ENCODE measurements at regions not wholly inside any gene's neighbourhood (a gene's known extent, or its start where the extent isn't known, plus 50 kb on each side); places are given as distances from the start of the nearest gene placed in this dataset.

GRCh38 chr9:108727580-108728111 is 128.1 kb downstream of the ACTL7B start:
- Histone ChIP-seq H3K4me1 (no peaks in the 10 kb centered on the region), H3K27ac (no peak overlapping the region), H3K36me3 (no peaks in the 10 kb centered on the region), H3K9me3 (no peaks in the 10 kb centered on the region), H3K27me3 (no peaks in the 10 kb centered on the region), H3K4me3 (no peak overlapping the region)
- intact Hi-C loops (cut with DNase I): no loop called here
- TF ChIP-seq POLR2AphosphoS5 (IDR thresholded peaks at IDR 0.05; ENCODE audit: insufficient read depth in 1 of 2, low read depth in 1 of 2): no peak
- TF ChIP-seq POLR2A (IDR thresholded peaks at IDR 0.05): no peak
- TF ChIP-seq, protein P1, sequence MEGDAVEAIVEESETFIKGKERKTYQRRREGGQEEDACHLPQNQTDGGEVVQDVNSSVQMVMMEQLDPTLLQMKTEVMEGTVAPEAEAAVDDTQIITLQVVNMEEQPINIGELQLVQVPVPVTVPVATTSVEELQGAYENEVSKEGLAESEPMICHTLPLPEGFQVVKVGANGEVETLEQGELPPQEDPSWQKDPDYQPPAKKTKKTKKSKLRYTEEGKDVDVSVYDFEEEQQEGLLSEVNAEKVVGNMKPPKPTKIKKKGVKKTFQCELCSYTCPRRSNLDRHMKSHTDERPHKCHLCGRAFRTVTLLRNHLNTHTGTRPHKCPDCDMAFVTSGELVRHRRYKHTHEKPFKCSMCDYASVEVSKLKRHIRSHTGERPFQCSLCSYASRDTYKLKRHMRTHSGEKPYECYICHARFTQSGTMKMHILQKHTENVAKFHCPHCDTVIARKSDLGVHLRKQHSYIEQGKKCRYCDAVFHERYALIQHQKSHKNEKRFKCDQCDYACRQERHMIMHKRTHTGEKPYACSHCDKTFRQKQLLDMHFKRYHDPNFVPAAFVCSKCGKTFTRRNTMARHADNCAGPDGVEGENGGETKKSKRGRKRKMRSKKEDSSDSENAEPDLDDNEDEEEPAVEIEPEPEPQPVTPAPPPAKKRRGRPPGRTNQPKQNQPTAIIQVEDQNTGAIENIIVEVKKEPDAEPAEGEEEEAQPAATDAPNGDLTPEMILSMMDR (IDR thresholded peaks at IDR 0.05): no peak
- DNase-seq (ENCODE audit: extremely low spot score in 2 of 2): no peak

DNA sequence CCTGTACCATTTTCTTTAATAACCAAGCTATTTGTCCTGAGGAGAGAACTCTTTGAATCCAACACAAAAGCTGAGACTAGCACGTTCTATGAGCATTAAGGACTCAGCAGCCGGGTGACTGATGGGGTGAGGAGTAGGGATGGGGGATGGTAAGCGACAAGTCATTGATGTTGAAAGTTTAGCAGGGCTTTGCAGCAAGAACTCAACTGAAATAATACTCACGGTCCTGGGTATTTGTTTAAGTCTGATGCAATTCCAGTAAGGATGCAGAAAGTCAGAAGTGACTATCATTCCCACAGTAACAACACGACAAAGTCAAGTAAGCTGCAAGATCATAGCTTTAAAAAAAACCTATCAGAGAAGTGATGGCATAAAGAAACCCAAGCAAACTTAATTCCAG is 131.1 kb downstream of the ACTL7B start:
- no peak overlapping the region for H3K4me3 ChIP-seq
- H3K27me3 ChIP-seq: no peaks in the 10 kb centered on the region
- no peak overlapping the region for H3K27ac ChIP-seq
- H3K4me1 ChIP-seq: no peaks in the 10 kb centered on the region
- TF ChIP-seq, protein P1 (IDR thresholded peaks at IDR 0.05): no peak
- no peak for TF ChIP-seq POLR2A (IDR thresholded peaks at IDR 0.05)
- no peak for TF ChIP-seq POLR2AphosphoS5 (IDR thresholded peaks at IDR 0.05; ENCODE audit: insufficient read depth in 1 of 2, low read depth in 1 of 2)
- H3K36me3 ChIP-seq: no peaks in the 10 kb centered on the region
- no peaks in the 10 kb centered on the region for H3K9me3 ChIP-seq
- no peak for DNase-seq (ENCODE audit: extremely low spot score in 2 of 2)
- intact Hi-C loops (cut with DNase I): no loop called here

- Histone ChIP-seq H3K9me3 (no peaks in the 10 kb centered on the region), H3K4me3 (no peak overlapping the region), H3K27me3 (no peaks in the 10 kb centered on the region), H3K27ac (no peak overlapping the region), H3K4me1 (no peaks in the 10 kb centered on the region), H3K36me3 (no peaks in the 10 kb centered on the region)
- no peak for DNase-seq (ENCODE audit: extremely low spot score in 2 of 2)
- intact Hi-C loops (cut with DNase I): no loop called here
- TF ChIP-seq POLR2A (IDR thresholded peaks at IDR 0.05) (no peak), POLR2AphosphoS5 (IDR thresholded peaks at IDR 0.05; ENCODE audit: insufficient read depth in 1 of 2, low read depth in 1 of 2) (no peak)
- TF ChIP-seq, protein P1 (IDR thresholded peaks at IDR 0.05): no peak
Observed at GRCh38 chr9:108724122-108724521, 131.7 kb downstream of the ACTL7B start.

- TF ChIP-seq, protein P1 (IDR thresholded peaks at IDR 0.05): no peak
- no peak for TF ChIP-seq POLR2A (IDR thresholded peaks at IDR 0.05)
- no peak for TF ChIP-seq POLR2AphosphoS5 (IDR thresholded peaks at IDR 0.05; ENCODE audit: insufficient read depth in 1 of 2, low read depth in 1 of 2)
- Histone ChIP-seq H3K4me1 (no peaks in the 10 kb centered on the region), H3K9me3 (no peaks in the 10 kb centered on the region), H3K36me3 (no peaks in the 10 kb centered on the region), H3K27me3 (no peaks in the 10 kb centered on the region), H3K27ac (no peak overlapping the region), H3K4me3 (no peak overlapping the region)
- no peak for DNase-seq (ENCODE audit: extremely low spot score in 2 of 2)
- intact Hi-C loops (cut with DNase I): no loop called here
Observed at GRCh38 chr9:108722396-108722795, 133.4 kb downstream of the ACTL7B start.

GRCh38 chr9:108720191-108720642 is 135.6 kb downstream of the ACTL7B start:
- intact Hi-C loops (cut with DNase I): no loop called here
- TF ChIP-seq POLR2AphosphoS5 (IDR thresholded peaks at IDR 0.05; ENCODE audit: insufficient read depth in 1 of 2, low read depth in 1 of 2) (no peak), POLR2A (IDR thresholded peaks at IDR 0.05) (no peak)
- TF ChIP-seq, protein P1 (IDR thresholded peaks at IDR 0.05): no peak
- H3K36me3 ChIP-seq: no peaks in the 10 kb centered on the region
- no peaks in the 10 kb centered on the region for H3K4me1 ChIP-seq
- H3K9me3 ChIP-seq: no peaks in the 10 kb centered on the region
- no peak for DNase-seq (ENCODE audit: extremely low spot score in 2 of 2)
- H3K4me3 ChIP-seq: no peak overlapping the region
- no peak overlapping the region for H3K27ac ChIP-seq
- H3K27me3 ChIP-seq: no peaks in the 10 kb centered on the region

Data from vagina (tissue), 2 donors.